ENCODE measurements at regions not wholly inside any gene's neighbourhood (a gene's known extent, or its start where the extent isn't known, plus 50 kb on each side); places are given as distances from the start of the nearest gene placed in this dataset.

DNA sequence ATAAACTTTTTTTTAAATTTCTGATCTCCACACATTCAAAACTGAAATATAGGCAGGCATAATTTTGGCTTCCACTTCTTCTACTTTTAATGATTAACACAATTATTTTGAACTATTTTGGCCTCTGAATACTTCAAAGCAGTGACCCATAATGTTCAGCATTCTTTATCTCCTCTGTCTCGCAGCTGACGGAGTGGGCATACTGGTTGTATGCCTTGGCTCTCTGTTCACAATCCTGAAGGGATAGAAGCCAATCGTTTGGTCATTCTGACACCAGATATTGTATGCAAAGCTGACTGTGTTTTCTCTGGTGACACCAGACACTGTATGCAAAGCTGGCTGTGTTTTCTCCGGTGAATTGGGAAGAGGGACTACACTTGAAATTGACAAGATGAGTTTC, 833.0 kb downstream of the EFNB2 start:
- Histone ChIP-seq H3K4me2 (ENCODE audit: low read depth, low read length) (no peak overlapping the region), H2BK20ac (ENCODE audit: low read depth, low read length) (no peak overlapping the region), H4K8ac (ENCODE audit: low read depth in 2 of 2, low read length in 2 of 2) (no peak overlapping the region), H2BK5ac (ENCODE audit: low read depth, low read length, poor library complexity, severe bottlenecking) (no peak overlapping the region), H3K14ac (replicated peaks; ENCODE audit: low read depth, low read length) (no peak overlapping the region), H2AK5ac (ENCODE audit: low read depth, low read length) (no peak overlapping the region), H4K20me1 (ENCODE audit: insufficient read depth, low read length) (no peaks in the 10 kb centered on the region), H3K56ac (ENCODE audit: extremely low read depth, insufficient read depth, low read length) (no peak overlapping the region), H4K5ac (ENCODE audit: low read depth, low read length) (no peak overlapping the region), H3K9me1 (ENCODE audit: insufficient read depth, low read length) (no peaks in the 10 kb centered on the region), H3K27me3 (ENCODE audit: control insufficient read depth, insufficient read depth, low read length) (no peaks in the 10 kb centered on the region), H2AK9ac (replicated peaks; ENCODE audit: low read depth, low read length, poor library complexity) (no peak overlapping the region), H3K9me3 (ENCODE audit: control insufficient read depth, insufficient read depth, low read length) (no peaks in the 10 kb centered on the region), H3K23ac (ENCODE audit: low read depth, low read length) (no peak overlapping the region), H2BK120ac (ENCODE audit: low read depth, low read length) (no peak overlapping the region), H3K79me1 (ENCODE audit: low read depth in 1 of 2, low read length in 2 of 2) (no peaks in the 10 kb centered on the region), H3K27ac (ENCODE audit: insufficient read depth, low read length) (no peak overlapping the region), H2BK15ac (ENCODE audit: low read depth, low read length) (no peak overlapping the region), H3K4me3 (ENCODE audit: insufficient read depth, low read depth, low read length) (no peak overlapping the region), H3K4me1 (ENCODE audit: control insufficient read depth, insufficient read depth, low read length) (no peaks in the 10 kb centered on the region), H4K91ac (ENCODE audit: insufficient read depth, low read depth, low read length) (no peak overlapping the region), H3K18ac (ENCODE audit: low read depth, low read length) (no peak overlapping the region), H3K9ac (ENCODE audit: low read depth, low read length) (no peak overlapping the region), H3K4ac (ENCODE audit: low read depth, low read length) (no peak overlapping the region), H3K36me3 (ENCODE audit: control insufficient read depth, insufficient read depth, low read length) (no peaks in the 10 kb centered on the region), H2AFZ (replicated peaks; ENCODE audit: low read length, poor library complexity) (no peak overlapping the region)
- BruUV-seq (replicated peaks) = no TSS peak
- ChIA-PET POLR2A (ENCODE audit: unreplicated experiment) (no interaction called here), CTCF (no interaction called here)
- no peak for TF ChIP-seq MXI1 (IDR thresholded peaks at IDR 0.05; ENCODE audit: borderline replicate concordance, low read depth, low read length)
- TF ChIP-seq FOS (IDR thresholded peaks at IDR 0.05; ENCODE audit: low read depth, low read length) = no peak
- no peak for TF ChIP-seq RCOR1 (IDR thresholded peaks at IDR 0.05; ENCODE audit: insufficient replicate concordance, low read length)
- no peak for TF ChIP-seq CHD1 (IDR thresholded peaks at IDR 0.05; ENCODE audit: low read depth, low read length)
- intact Hi-C loops (cut with micrococcal nuclease) (no loop called here), dilution Hi-C loops (cut with HindIII; ENCODE audit: low sequenced_read_pairs, unreplicated experiment) (no loop called here), in situ Hi-C loops (cut with MboI; ENCODE audit: low sequenced_read_pairs) (no loop called here)
- DNase-seq (no peak), ATAC-seq (ENCODE audit: low read depth) (no peak)
- 20% methylated on average over 1 of the region's 4 CpGs; no CpG with 5 or more reads in 1 of the 2 experiments for WGBS, 2 experiments (ENCODE audit: extremely low coverage in 2 of 2, insufficient read length in 1 of 2)

Data from IMR-90 (cell line).